IPS-NIHi11 (cell line): ENCODE measurements at regions not wholly inside any gene's neighbourhood (a gene's known extent, or its start where the extent isn't known, plus 50 kb on each side); places are given as distances from the start of the nearest gene placed in this dataset.
A peak's percentile ranks its signal among the peaks of the same experiment; 100 is the strongest.
"Not testable (repeated sequence)": the region's sequence is repeated elsewhere in the genome, so short reads cannot be mapped to it uniquely, and the experiment has no call there.

Experiments
- DNase-seq: peaks from one replicate; pipeline ENCODE4 v3.0.0; 2012; ENCODE audit warnings: mixed read lengths, low spot score

DNA sequence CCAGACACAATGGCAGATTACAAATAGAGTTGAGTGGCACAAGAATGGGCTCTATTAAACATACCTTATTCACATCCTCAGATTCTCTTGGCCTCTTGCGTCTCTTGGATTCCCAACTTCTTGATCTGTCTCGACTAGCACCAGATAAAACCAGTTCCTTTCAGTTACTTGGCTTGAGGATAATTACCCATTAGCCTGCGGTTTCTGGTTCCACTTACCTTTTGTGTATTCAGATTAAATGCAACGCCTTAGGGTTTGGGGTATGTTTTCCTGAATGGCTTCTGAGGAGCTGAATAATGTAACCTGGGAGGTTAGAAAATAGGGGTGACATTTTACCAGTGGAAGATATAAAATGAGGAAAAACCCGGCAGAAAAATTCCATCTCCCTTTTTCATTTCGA, 154.4 kb upstream of the TSPY2 start:
- not testable (repeated sequence) for DNase-seq

DNA sequence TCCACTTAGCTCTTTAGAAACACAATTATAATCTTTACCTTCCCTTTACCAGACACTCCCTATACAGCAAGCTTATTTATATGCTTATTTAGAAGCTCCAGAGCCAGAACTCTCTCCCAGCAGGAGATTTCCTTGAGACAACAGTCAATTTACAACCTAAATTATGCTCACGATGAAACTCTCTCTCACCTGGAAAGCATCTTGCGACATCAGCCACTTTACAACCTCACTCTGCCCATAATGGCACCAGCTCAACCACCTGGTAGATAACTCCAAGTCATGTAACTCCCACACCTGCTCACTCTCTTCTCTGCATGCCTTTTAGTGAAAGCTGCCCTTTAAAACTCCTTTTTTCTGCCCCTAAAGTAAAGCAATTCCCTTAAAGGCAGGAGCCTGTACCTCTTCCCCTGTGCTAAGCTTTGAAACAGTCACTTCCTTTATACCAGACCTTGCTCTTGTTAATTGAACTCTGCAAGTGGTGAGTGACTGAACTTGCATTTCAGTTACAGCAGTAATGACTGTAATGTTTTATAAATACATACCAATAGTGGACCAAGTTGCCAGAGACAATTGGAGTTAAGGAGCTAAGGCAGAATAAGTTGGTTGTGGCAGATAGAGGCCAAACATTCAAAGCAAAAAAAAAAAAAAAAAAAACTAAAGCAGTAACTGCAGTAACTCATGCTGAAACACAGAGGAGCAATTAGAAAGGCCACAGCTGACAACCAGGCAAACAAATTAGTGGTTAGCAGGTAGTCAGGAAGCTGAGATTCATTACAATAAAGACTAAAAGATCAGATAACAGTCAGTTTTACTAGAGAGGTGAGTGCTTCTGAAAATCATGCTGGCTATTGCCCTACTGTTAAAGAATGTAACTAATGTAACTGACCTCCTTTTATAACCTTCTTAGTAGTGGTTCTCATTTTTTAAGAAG, 115.1 kb upstream of the TSPY2 start:
- peak; percentile 0 for DNase-seq

DNA sequence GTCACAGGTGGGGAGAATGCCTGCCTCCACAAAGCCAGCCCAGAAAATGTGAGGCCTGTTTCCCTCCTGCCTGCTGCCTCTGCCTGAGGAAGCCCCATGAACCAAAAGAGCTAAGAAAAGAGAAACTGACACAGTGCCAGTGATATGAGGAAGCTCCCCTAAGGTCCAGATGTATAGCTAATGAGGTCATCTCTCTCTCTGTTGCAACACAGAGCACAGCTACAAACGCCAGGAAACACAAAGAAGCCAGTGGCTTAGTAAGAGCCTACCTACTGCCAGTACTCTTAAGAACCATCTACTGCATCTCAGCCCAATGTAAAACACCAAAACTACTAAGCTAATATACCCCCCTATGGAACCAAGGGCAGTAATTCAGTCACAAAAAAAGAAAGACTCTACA, 109.9 kb upstream of the TSPY2 start:
- not testable (repeated sequence) for DNase-seq
